Spinal cord (tissue), 9 donors: ENCODE measurements at regions not wholly inside any gene's neighbourhood (a gene's known extent, or its start where the extent isn't known, plus 50 kb on each side); places are given as distances from the start of the nearest gene placed in this dataset.
A peak's percentile ranks its signal among the peaks of the same experiment; 100 is the strongest.

Experiments
- DNase-seq, 6 donors: peaks; one replicate each; pipeline versions ENCODE4 v3.0.0 to v3.0.0-alpha.2; 2013 to 2015; ENCODE audit warnings: low spot score in 6 of 6, low read depth in 4 of 6
- H3K27ac ChIP-seq: one replicate; pipeline ENCODE4 v1.5.1; 2013; ENCODE audit warnings: low read depth, low read length, control low read depth
- H3K27me3 ChIP-seq: one replicate; pipeline ENCODE4 v1.6.1; 2013; ENCODE audit warnings: low read length; ENCODE audit not compliant: control insufficient read depth, insufficient read depth
- H3K36me3 ChIP-seq: one replicate; pipeline ENCODE4 v1.6.1; 2013; ENCODE audit warnings: low read length; ENCODE audit not compliant: control insufficient read depth, insufficient read depth
- H3K4me1 ChIP-seq: one replicate; pipeline ENCODE4 v1.6.1; 2013; ENCODE audit warnings: low read length; ENCODE audit not compliant: control insufficient read depth, insufficient read depth
- H3K4me3 ChIP-seq: one replicate; pipeline ENCODE4 v1.5.1; 2013; ENCODE audit warnings: low read depth, low read length, control low read depth
- H3K9me3 ChIP-seq: one replicate; pipeline ENCODE4 v1.6.1; 2013; ENCODE audit warnings: low read length; ENCODE audit not compliant: control insufficient read depth, insufficient read depth
- WGBS: methylation state at CpG from one replicate; pipeline ENCODE4 v1.1.5; 2013; ENCODE audit warnings: missing lambda C conversion rate; ENCODE audit not compliant: insufficient coverage; 5-methylcytosine and 5-hydroxymethylcytosine counted together
- donor health status: healthy.

- Histone ChIP-seq H3K27ac (no peak overlapping the region), H3K9me3 (no peaks in the 10 kb centered on the region), H3K27me3 (no peaks in the 10 kb centered on the region), H3K4me1 (no peaks in the 10 kb centered on the region), H3K36me3 (no peaks in the 10 kb centered on the region), H3K4me3 (no peak overlapping the region)
- no CpG with 5 or more reads among the region's 1 CpG for WGBS
- no peak for DNase-seq
Observed at GRCh38 chr13:38167164-38167822, 182.4 kb upstream of the UFM1 start.

GRCh38 chr13:38166116-38166515, 183.5 kb upstream of the UFM1 start:
- H3K9me3 ChIP-seq, result no peaks in the 10 kb centered on the region
- no peaks in the 10 kb centered on the region for H3K27me3 ChIP-seq
- no CpG with 5 or more reads among the region's 2 CpGs for WGBS
- no peak overlapping the region for H3K27ac ChIP-seq
- no peaks in the 10 kb centered on the region for H3K36me3 ChIP-seq
- no peaks in the 10 kb centered on the region for H3K4me1 ChIP-seq
- no peak for DNase-seq
- H3K4me3 ChIP-seq, result no peak overlapping the region

- H3K36me3 ChIP-seq, result no peaks in the 10 kb centered on the region
- no peaks in the 10 kb centered on the region for H3K4me1 ChIP-seq
- no peaks in the 10 kb centered on the region for H3K27me3 ChIP-seq
- H3K27ac ChIP-seq, result no peak overlapping the region
- no peaks in the 10 kb centered on the region for H3K9me3 ChIP-seq
- peak in 1 of 6 donors; percentile 69 for DNase-seq
- H3K4me3 ChIP-seq, result no peak overlapping the region
- 85% methylated on average over 3 of the region's 3 CpGs for WGBS
Observed at GRCh38 chr13:38160131-38160530, 189.5 kb upstream of the UFM1 start.

- no peaks in the 10 kb centered on the region for H3K27me3 ChIP-seq
- H3K4me1 ChIP-seq, result no peaks in the 10 kb centered on the region
- no CpG with 5 or more reads among the region's 1 CpG for WGBS
- H3K27ac ChIP-seq, result no peak overlapping the region
- DNase-seq, result no peak
- no peaks in the 10 kb centered on the region for H3K36me3 ChIP-seq
- H3K9me3 ChIP-seq, result no peaks in the 10 kb centered on the region
- H3K4me3 ChIP-seq, result no peak overlapping the region
Observed at GRCh38 chr13:38159710-38160109, 189.9 kb upstream of the UFM1 start.

- Histone ChIP-seq H3K27ac (no peak overlapping the region), H3K36me3 (no peaks in the 10 kb centered on the region), H3K27me3 (no peaks in the 10 kb centered on the region), H3K9me3 (no peaks in the 10 kb centered on the region), H3K4me1 (no peaks in the 10 kb centered on the region), H3K4me3 (no peak overlapping the region)
- DNase-seq, result peak in 1 of 6 donors; percentile 14
- WGBS, result no CpG with 5 or more reads among the region's 3 CpGs
Observed at GRCh38 chr13:38147050-38147449, 202.6 kb upstream of the UFM1 start.

- H3K27me3 ChIP-seq, result no peaks in the 10 kb centered on the region
Observed at GRCh38 chr13:38141792-38142191, 207.9 kb upstream of the UFM1 start.

GRCh38 chr13:38135592-38135991, 214.1 kb upstream of the UFM1 start:
- 79% methylated on average over 3 of the region's 4 CpGs for WGBS
- no peaks in the 10 kb centered on the region for H3K27me3 ChIP-seq
- DNase-seq, result peak in 1 of 6 donors; percentile 13
- H3K27ac ChIP-seq, result no peak overlapping the region
- H3K4me1 ChIP-seq, result no peaks in the 10 kb centered on the region
- no peaks in the 10 kb centered on the region for H3K36me3 ChIP-seq
- H3K9me3 ChIP-seq, result no peaks in the 10 kb centered on the region
- H3K4me3 ChIP-seq, result no peak overlapping the region

More at GRCh38 chr13:38141792-38142191, 207.9 kb upstream of the UFM1 start:
- H3K9me3 ChIP-seq, result no peaks in the 10 kb centered on the region
- DNase-seq, result no peak
- H3K4me1 ChIP-seq, result no peaks in the 10 kb centered on the region
- no peak overlapping the region for H3K27ac ChIP-seq
- no peaks in the 10 kb centered on the region for H3K36me3 ChIP-seq
- no peak overlapping the region for H3K4me3 ChIP-seq

- H3K4me3 ChIP-seq, result no peak overlapping the region
- H3K9me3 ChIP-seq, result no peaks in the 10 kb centered on the region
- 80% methylated on average over 1 of the region's 4 CpGs for WGBS
- H3K36me3 ChIP-seq, result no peaks in the 10 kb centered on the region
- no peaks in the 10 kb centered on the region for H3K27me3 ChIP-seq
- H3K27ac ChIP-seq, result no peak overlapping the region
- no peak for DNase-seq
- no peaks in the 10 kb centered on the region for H3K4me1 ChIP-seq
Observed at GRCh38 chr13:38121267-38121666, 228.4 kb upstream of the UFM1 start.

GRCh38 chr13:38103851-38104250, 234.3 kb upstream of the TRPC4 start:
- H3K36me3 ChIP-seq, result no peaks in the 10 kb centered on the region
- no peak for DNase-seq
- H3K27me3 ChIP-seq, result no peaks in the 10 kb centered on the region
- no peaks in the 10 kb centered on the region for H3K4me1 ChIP-seq
- H3K27ac ChIP-seq, result no peak overlapping the region
- no peaks in the 10 kb centered on the region for H3K9me3 ChIP-seq
- H3K4me3 ChIP-seq, result no peak overlapping the region

- Histone ChIP-seq H3K27me3 (no peaks in the 10 kb centered on the region), H3K4me1 (no peaks in the 10 kb centered on the region), H3K36me3 (no peaks in the 10 kb centered on the region), H3K9me3 (no peaks in the 10 kb centered on the region), H3K27ac (no peak overlapping the region), H3K4me3 (no peak overlapping the region)
- DNase-seq, result no peak
Observed at GRCh38 chr13:38099751-38100150, 230.2 kb upstream of the TRPC4 start.
